CD4-positive, alpha-beta T cell treated with Interleukin-6 at 100 ng/mL for 8 hours (primary cell): ENCODE measurements at regions not wholly inside any gene's neighbourhood (a gene's known extent, or its start where the extent isn't known, plus 50 kb on each side); places are given as distances from the start of the nearest gene placed in this dataset.

Experiments
- DNase-seq: peaks from one replicate; pipeline ENCODE4 v3.0.0-alpha.2; 2020; ENCODE audit warnings: mixed read lengths, low spot score

DNA sequence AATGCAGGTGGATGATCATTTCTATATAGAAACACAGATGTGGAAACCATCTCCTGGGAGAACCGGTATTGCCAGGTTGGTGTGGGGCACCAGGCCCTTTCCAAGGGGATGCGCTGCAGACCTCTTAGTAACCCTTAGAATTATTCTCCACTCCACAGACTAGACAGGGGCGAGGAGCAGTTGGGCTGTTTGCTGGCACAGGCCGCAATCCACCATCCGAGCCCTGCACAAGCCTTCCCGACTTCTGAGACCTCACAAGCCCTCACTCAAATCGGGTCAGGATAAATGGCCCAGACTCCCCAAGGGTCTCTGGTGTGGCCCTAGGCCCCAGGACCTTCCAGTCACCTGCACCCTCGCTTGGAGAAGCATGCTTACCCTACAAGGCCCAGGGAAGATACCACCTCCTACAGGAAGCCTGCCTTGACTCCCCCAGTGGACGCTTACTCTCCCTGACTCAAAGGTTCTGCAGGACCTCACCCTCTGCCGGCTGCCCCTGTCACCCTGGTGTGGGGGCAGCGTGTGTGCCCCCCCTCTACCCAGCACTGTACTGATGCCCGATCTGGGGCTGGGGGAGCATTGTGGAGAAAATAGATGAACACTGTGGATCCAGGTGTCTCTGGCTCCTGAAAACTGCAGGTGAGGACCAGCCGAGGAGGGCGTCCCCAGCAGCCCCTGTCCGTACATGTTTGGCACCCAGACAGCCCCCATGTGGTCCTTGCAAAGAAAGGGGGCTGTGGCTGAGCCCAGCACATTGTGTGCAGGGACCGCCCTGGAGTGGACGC lies 49.8 kb upstream of the ACSF3 start:
- no peak for DNase-seq
